ENCODE measurements at regions not wholly inside any gene's neighbourhood (a gene's known extent, or its start where the extent isn't known, plus 50 kb on each side); places are given as distances from the start of the nearest gene placed in this dataset.

DNA sequence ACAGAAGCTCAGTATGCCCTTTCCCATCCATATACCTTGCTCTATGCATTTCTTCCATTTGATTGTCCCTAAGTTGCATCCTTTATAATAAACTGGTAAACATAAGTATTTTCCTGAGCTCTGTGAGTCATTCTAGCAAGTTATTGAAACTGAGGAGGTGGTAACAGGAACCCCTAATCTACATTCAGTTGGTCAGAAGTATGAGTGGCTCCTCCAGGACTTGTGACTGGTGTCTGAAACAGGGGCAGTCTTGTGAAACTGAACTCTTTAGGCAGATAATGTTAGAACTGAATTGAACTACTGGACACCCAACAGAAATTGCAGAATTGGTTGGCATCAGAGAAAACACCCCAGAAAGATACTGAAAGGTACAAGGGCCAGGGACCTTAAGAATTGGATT is 133.1 kb upstream of the POU5F2 start:
- Histone ChIP-seq H3K9me3 (no peaks in the 10 kb centered on the region), H3K27me3 (no peaks in the 10 kb centered on the region), H3K4me3 (no peak overlapping the region), H3K36me3 (no peaks in the 10 kb centered on the region)
- DNase-seq: no peak

DNA sequence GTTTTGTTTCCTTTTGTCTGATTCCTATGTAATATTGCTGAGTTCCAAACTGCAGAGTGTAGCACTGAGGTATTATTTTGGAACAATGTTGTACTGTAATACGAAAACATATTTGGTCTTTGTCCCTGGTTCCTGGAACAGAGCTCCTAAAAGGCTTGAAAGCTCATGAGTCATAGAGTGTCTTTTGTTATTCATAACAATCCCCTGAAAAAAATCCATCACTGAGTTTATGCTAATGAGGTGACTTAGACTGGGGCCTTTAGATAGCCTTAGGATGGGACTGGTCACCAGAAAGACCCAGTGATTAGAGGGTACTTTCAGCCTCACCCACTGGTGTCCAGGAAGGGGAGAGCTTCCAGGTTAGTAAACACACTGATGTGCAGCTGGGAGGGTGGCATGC is 132.7 kb upstream of the POU5F2 start:
- H3K4me3 ChIP-seq: no peak overlapping the region
- H3K36me3 ChIP-seq: no peaks in the 10 kb centered on the region
- H3K27me3 ChIP-seq: no peaks in the 10 kb centered on the region
- H3K9me3 ChIP-seq: no peaks in the 10 kb centered on the region
- no peak for DNase-seq

DNA sequence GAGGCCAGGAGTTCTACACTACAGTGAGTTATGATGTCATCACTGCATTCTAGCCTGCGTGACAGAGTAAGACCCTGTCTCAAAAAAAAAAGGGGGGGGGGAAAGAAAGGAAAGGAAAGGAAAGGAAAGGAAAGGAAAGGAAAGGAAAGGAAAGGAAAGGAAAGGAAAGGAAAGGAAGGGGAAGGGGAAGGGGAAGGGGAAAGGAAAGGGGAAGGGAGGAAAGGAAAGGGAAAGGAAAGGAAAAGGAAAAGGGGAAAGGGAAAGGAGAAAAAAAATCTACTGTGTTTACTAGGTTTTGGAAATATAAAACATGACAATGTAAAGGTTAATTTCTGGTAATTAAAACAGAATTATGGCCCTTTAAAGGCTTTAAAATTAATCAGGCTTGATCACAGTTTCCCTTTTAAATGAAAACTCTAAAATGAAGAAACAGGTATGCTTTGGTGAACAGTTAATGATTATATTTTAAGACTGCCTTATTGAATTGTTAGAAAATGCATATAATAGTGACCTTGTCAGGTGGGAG is 131.9 kb upstream of the POU5F2 start:
- H3K9me3 ChIP-seq: no peaks in the 10 kb centered on the region
- no peaks in the 10 kb centered on the region for H3K27me3 ChIP-seq
- H3K36me3 ChIP-seq: no peaks in the 10 kb centered on the region
- DNase-seq: no peak
- no peak overlapping the region for H3K4me3 ChIP-seq

DNA sequence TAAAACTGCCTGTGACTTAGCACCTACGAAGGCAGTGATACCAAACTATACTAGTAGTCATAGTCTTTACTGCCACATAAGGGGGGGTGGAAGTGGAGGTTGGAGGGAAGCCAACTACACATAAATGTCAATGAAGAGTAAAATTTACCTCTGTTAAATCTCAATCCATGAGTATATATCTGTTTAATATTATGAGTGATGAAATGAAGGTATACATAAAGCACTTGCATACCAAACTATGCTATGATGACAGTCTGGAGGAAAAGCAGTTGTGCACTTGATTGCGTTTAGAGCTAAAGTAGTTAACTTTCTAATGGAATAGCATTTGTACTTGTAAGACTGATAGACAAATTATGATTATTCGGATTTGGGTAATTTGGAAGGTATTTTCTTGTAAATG is 129.2 kb upstream of the POU5F2 start:
- DNase-seq: no peak
- no peaks in the 10 kb centered on the region for H3K27me3 ChIP-seq
- H3K4me3 ChIP-seq: no peak overlapping the region
- no peaks in the 10 kb centered on the region for H3K9me3 ChIP-seq
- no peaks in the 10 kb centered on the region for H3K36me3 ChIP-seq

DNA sequence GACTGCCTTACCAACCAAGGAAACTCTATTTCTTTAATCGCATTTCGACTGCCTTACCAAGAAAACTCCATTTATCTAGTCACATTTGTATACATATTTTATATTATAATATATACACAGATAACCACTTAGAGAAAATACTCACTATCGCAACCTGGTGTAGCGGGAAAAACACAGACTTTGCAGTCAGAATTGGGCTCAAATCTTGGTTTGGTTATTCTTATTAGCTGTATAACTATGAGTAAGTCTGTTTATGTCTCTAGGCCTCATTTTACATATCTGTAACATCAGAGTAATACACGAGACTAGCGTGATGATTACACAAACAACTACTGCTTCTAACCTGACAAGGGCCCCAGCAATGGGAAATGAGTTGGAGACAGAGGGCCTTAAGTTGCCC is 127.5 kb upstream of the POU5F2 start:
- Histone ChIP-seq H3K27me3 (no peaks in the 10 kb centered on the region), H3K9me3 (no peaks in the 10 kb centered on the region), H3K36me3 (no peaks in the 10 kb centered on the region), H3K4me3 (no peak overlapping the region)
- DNase-seq: no peak

DNA sequence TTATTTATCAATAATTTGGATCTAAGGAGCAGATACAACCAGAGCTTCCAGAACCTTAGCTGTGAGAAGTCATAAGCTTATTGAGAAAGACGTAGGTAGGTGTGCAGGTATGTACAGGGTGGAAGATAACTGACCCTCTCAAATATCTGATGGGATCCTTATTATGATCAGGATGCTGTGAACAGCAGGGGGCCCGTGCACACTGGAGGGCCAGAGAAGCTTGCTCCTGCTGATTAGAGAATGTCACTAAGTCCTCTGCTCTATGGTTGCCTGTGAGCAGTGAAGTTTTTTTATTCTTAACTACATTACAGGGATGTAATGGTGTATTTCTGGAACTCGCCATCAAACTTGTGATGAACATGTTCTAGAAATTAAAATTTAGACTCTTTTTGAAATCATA is 108.9 kb upstream of the POU5F2 start:
- Histone ChIP-seq H3K27me3 (no peaks in the 10 kb centered on the region), H3K9me3 (no peaks in the 10 kb centered on the region)
- DNase-seq: no peak

DNA sequence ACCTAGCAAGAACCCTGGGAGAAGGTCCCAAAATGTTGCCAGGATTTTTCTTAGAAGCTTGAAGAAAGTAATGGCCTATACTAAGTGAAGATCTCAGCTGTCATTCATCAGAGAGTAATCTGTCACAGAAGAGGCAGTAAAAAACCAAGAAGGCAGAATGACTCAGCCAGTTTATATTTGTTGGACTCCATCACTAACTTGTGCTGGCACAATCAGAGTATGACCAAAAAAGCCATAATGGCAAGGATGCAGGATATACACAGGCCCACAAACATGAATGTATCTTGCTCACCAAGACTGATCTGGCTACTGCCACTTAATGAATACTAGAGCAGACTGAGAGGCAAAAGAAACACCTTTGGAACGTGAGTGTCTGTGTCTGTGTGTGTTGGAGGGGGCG is 104.0 kb upstream of the POU5F2 start:
- DNase-seq: peak; percentile 30
- peaks cover 12% of the 10 kb centered on the region for H3K9me3 ChIP-seq
- no peaks in the 10 kb centered on the region for H3K36me3 ChIP-seq
- H3K27me3 ChIP-seq: no peaks in the 10 kb centered on the region
- no peak overlapping the region for H3K4me3 ChIP-seq

More for the DNA sequence above, 108.9 kb upstream of the POU5F2 start:
- H3K4me3 ChIP-seq: no peak overlapping the region
- H3K36me3 ChIP-seq: no peaks in the 10 kb centered on the region

DNA sequence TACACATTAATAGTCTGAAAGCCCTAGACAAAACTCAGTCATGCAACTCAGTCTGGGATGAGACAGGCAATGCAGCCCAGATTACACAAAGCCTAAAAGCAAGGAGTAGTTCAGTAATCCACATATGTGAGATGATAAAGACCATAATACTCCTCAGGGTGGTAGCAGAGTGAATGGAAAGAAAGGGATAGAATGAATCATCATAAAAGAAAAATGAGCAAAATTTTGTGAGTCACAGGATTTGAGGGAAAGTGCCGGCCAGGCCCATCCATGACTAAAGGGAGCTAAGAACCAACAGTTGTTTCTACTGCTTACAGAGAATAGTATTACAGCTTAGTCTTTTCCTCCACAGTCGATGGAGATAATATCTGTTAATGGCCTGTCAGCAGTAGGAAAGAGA is 90.0 kb upstream of the POU5F2 start:
- H3K36me3 ChIP-seq: 0 out of 2 replicates have a peak, but pooled peaks cover 4% of the 10 kb centered on the region
- H3K9me3 ChIP-seq: no peaks in the 10 kb centered on the region
- no peaks in the 10 kb centered on the region for H3K27me3 ChIP-seq
- no peak overlapping the region for H3K4me3 ChIP-seq
- DNase-seq: peak; percentile 80

DNA sequence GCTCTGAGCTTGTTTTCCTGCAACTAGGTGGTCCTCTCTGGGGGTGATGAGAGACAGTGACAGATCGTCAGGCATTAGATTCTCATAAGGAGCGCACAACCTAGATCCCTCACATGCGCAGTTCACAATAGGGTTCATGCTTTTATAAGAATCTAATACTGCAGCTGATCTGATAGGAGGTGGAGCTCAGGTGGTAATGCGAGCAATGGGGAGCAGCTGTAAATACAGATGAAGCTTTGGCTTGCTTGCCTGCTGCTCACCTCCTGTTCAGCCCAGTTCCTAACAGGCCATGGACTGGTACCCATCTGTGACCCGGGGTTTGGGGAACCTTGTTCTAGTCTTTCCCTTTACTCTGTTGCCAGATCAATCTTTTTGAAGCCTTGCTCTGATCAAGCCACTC is 89.5 kb upstream of the POU5F2 start:
- 0 out of 2 replicates have a peak, but pooled peaks cover 4% of the 10 kb centered on the region for H3K36me3 ChIP-seq
- no peaks in the 10 kb centered on the region for H3K9me3 ChIP-seq
- no peak for DNase-seq
- H3K27me3 ChIP-seq: no peaks in the 10 kb centered on the region
- H3K4me3 ChIP-seq: no peak overlapping the region

DNA sequence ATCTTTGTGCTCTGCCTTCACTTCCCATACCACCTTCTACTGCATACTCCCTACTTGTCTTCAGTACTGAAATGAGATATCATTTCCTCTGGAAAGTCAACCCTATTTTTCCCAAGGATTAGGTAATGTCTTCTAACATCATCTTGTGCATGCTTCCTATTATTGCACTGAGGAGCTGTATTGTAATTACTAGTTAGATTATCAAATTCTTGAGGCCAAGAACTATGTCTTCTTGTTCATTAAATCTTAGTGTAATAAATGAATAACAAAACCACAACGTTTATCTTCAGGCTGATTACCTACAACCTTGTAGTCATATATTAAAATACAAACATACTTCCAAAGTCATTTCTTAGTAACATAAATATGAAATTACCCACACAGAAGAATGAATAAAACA is 87.9 kb upstream of the POU5F2 start:
- Histone ChIP-seq H3K27me3 (no peaks in the 10 kb centered on the region), H3K36me3 (0 out of 2 replicates have a peak, but pooled peaks cover 4% of the 10 kb centered on the region), H3K9me3 (no peaks in the 10 kb centered on the region), H3K4me3 (no peak overlapping the region)
- no peak for DNase-seq

DNA sequence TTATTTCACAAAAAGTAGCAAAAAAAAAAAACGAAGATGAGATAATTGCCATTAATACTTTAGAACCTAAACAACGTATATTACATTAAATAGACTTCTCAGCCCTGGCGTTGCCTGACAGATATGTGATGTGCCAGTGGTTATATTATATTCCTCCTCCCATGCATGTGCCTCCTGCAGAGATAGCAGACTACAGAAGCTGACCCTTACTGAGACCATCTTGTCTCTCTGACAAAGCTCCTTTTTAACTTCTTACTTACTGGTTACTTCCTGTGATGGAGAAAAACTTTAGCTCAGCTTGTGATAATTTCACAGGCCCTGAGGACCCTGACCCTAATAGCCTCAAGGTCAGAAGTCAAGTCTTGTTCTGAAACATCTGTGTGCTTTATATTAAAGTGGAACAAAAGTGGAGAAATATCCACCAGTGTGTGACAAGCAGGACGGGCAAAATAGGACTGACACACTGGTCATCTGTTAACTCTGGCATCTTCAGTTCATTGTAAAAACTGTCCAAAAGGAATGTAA is 80.6 kb upstream of the POU5F2 start:
- no peaks in the 10 kb centered on the region for H3K27me3 ChIP-seq

DNA sequence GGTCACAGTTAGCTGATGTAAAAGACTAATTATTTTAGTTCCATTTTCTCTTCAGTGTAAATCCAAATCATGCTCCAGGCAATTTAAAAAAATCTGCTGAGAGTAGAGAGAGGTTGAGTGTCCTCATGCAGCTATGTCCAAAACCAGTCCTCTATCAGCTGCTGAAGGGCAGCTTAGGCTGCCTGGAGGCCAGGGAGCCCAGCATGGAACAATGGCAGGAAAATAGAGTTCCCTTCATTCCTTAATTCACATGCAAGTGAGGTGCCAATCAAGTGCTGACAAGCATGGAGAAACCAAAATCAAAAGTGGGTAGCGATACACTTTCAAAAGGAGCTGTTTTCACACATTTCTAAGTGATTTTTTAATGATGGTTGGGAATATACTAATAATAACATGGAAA is 78.3 kb upstream of the POU5F2 start:
- no peaks in the 10 kb centered on the region for H3K27me3 ChIP-seq
- DNase-seq: no peak
- H3K36me3 ChIP-seq: no peaks in the 10 kb centered on the region
- H3K9me3 ChIP-seq: no peaks in the 10 kb centered on the region
- H3K4me3 ChIP-seq: no peak overlapping the region

More for the DNA sequence above, 80.6 kb upstream of the POU5F2 start:
- Histone ChIP-seq H3K4me3 (no peak overlapping the region), H3K36me3 (no peaks in the 10 kb centered on the region), H3K9me3 (no peaks in the 10 kb centered on the region)
- DNase-seq: no peak

DNA sequence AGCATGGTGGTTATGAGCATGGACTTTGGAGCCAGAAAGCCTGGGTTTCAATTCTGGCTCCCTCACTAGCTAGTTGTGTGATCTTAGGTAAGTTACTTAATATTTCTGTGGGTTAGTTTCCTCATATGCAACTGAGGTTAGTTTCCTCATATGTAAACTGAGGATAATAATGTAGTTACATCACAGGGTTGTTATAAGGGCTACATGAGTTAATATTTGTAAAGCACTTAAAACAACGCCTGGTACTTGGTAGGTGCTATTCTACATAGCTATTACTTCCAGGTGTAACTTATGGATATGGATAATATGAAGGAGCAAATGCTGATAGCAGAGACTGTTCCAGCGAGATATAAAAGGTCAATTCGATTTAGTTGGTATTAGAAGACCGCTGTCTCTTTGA is 69.4 kb upstream of the POU5F2 start:
- no peaks in the 10 kb centered on the region for H3K9me3 ChIP-seq
- H3K27me3 ChIP-seq: no peaks in the 10 kb centered on the region
- no peaks in the 10 kb centered on the region for H3K36me3 ChIP-seq
- no peak for DNase-seq
- H3K4me3 ChIP-seq: no peak overlapping the region

DNA sequence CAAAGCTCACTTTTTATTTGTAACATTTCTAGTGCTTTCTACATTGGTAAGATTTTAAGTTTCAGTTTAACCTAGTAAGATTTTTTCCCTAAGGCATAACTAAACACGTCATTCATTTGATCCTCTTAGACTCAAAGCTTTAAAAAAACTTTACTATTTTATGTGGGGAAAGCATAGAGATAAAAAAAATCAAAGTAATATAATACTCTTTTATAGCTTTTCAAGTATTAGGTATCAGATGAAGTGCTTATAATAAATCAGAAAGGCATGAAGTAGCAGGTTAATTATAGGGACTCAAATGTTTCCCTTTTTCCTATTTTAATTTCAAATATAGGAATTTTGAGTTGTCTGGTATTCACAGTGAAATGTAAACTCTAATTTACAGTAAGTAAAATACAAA is 68.0 kb upstream of the POU5F2 start:
- H3K4me3 ChIP-seq: no peak overlapping the region

DNA sequence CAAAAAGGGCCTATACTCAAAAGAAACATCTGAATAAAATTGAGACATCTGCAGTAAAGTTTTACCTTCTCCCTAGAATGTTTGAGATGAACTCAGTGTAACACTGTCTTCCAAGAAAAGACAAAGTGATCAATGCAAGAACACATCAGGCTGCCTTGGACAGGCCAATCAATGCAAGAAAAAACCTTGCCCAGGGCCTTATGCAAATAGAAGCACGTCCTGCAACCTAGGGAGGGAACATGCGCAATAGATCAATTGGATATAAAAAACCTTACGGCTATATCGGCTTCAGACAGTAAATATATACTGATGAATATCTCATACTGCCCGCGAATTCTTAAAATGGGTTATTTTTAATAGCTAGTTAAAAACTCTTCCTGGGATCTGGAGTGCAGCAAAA is 66.4 kb upstream of the POU5F2 start:
- DNase-seq: no peak

More for the DNA sequence above, 68.0 kb upstream of the POU5F2 start:
- DNase-seq: no peak
- Histone ChIP-seq H3K36me3 (no peaks in the 10 kb centered on the region), H3K27me3 (no peaks in the 10 kb centered on the region), H3K9me3 (no peaks in the 10 kb centered on the region)

DNA sequence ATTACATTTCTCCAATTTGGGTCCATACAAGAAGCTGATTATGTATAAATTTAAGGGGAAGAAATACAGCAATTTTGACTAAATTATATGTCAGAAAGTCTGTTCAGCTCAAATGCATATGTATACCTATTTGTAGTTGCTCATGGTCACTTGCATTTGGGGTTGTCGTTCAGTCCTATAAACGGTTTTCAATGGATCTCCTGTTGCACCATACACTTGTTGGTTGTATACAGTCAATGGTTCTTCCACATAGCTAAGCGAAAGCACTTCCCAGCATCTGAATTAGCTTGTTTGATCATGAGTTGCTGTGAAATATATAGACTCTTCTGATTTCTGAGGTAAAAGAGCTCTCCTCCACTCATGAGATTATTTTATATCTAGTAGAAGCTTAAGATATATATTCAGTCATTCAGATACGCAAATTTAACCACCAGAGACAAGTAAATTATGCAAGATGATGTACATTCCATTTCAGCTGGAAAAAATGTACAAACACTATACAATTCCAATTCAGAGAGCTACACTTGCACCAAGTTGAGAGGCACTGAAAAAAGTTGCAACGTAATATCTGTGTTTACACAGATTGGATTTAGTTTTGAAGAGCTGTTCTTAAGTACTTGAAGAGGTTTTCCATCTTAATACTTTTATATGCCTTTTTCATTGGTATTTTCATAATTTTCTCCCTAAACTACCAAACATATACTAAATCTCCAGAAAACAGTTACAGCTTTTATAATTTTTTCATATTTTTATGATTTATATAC is 64.4 kb upstream of the POU5F2 start:
- Histone ChIP-seq H3K27me3 (no peaks in the 10 kb centered on the region), H3K4me3 (no peak overlapping the region), H3K9me3 (no peaks in the 10 kb centered on the region), H3K36me3 (no peaks in the 10 kb centered on the region)
- DNase-seq: no peak

More for the DNA sequence above, 66.4 kb upstream of the POU5F2 start:
- H3K36me3 ChIP-seq: no peaks in the 10 kb centered on the region
- no peak overlapping the region for H3K4me3 ChIP-seq
- no peaks in the 10 kb centered on the region for H3K9me3 ChIP-seq
- no peaks in the 10 kb centered on the region for H3K27me3 ChIP-seq

DNA sequence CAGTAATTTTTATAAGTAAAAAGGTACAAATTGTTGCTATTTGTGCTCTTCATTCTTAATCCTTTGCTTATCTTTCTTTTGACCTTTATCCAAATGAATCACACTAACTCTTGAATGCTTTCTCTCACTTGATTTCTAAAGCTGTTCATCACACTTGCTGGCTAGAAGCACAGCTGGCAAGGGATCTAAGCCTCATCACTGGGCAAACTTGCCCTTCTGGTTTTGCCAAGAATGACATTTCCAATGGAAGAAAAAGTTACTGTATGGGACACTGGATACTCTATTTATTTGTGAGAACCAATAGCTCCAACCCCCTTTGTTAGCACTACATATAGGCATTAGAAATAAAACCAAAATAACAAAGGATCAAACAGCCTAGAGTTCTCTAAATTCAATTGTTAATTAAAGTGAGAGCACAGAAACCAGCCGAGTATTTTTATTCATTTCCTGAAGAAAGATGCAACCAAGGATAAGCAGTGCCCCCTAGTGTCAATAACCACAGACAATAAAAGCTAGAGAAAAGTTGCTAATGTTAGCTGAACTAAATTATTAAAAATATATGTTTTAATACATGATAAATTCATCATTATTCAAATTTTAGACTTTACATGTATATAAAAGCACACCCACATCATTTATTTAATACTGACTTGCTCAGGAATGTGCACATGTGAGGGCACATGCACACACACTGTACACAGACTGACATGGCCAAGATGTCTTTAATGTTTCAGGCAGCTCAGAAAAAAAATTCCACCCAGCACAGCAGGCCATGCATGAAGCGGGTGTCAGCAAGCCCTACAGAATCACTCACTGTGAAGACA is 59.8 kb upstream of the POU5F2 start:
- no peaks in the 10 kb centered on the region for H3K9me3 ChIP-seq
- no peaks in the 10 kb centered on the region for H3K27me3 ChIP-seq
- no peaks in the 10 kb centered on the region for H3K36me3 ChIP-seq
- peak; percentile 90 for DNase-seq
- H3K4me3 ChIP-seq: no peak overlapping the region

Data from MG63 (cell line).